Astrocyte of the spinal cord (primary cell): ENCODE measurements at regions not wholly inside any gene's neighbourhood (a gene's known extent, or its start where the extent isn't known, plus 50 kb on each side); places are given as distances from the start of the nearest gene placed in this dataset.
A peak's percentile ranks its signal among the peaks of the same experiment; 100 is the strongest.

Experiments
- DNase-seq: peaks from one replicate; pipeline ENCODE4 v3.0.0; 2011; ENCODE audit warnings: low read depth, low spot score
- H3K4me3 ChIP-seq: 2 replicates; pipeline ENCODE4 v1.5.1; 2011; ENCODE audit warnings: low read depth, mild to moderate bottlenecking, low read length, moderate library complexity
- CTCF ChIP-seq: IDR thresholded peaks from 2 replicates; pipeline ENCODE4 v1.5.1; 2012; ENCODE audit warnings: low read depth, mild to moderate bottlenecking, low read length, inconsistent platforms
- in situ Hi-C: cut with HindIII; loops from 2 replicates; pipeline ENCODE4 v1.10.0; 2017; ENCODE audit warnings: low sequenced_read_pairs

- DNase-seq = peak; percentile 52
These were observed 142.1 kb upstream of the ADAMTSL1 start for GRCh38 chr9:18331808-18332209.

GRCh38 chr9:18333157-18333556, 140.8 kb upstream of the ADAMTSL1 start:
- H3K4me3 ChIP-seq = no peak overlapping the region
- peak; percentile 57 for DNase-seq
- in situ Hi-C loops = no loop called here
- TF ChIP-seq CTCF = no peak

More at GRCh38 chr9:18331808-18332209, 142.1 kb upstream of the ADAMTSL1 start:
- TF ChIP-seq CTCF = no peak
- in situ Hi-C loops = no loop called here
- no peak overlapping the region for H3K4me3 ChIP-seq

- H3K4me3 ChIP-seq = no peak overlapping the region
- in situ Hi-C loops = no loop called here
- DNase-seq = no peak
- no peak for TF ChIP-seq CTCF
These were observed 138.1 kb upstream of the ADAMTSL1 start for GRCh38 chr9:18335825-18336224.

- TF ChIP-seq CTCF = no peak
- DNase-seq = peak; percentile 91
- in situ Hi-C loops = no loop called here
These were observed 135.9 kb upstream of the ADAMTSL1 start for GRCh38 chr9:18338042-18338441.

GRCh38 chr9:18343784-18344183, 130.2 kb upstream of the ADAMTSL1 start:
- no peak overlapping the region for H3K4me3 ChIP-seq
- TF ChIP-seq CTCF = no peak
- DNase-seq = peak; percentile 55
- in situ Hi-C loops = no loop called here

More at GRCh38 chr9:18338042-18338441, 135.9 kb upstream of the ADAMTSL1 start:
- H3K4me3 ChIP-seq = no peak overlapping the region

GRCh38 chr9:18346745-18347144, 127.2 kb upstream of the ADAMTSL1 start:
- no peak overlapping the region for H3K4me3 ChIP-seq
- no peak for DNase-seq
- TF ChIP-seq CTCF = no peak
- in situ Hi-C loops = no loop called here

GRCh38 chr9:18347386-18348082, 126.4 kb upstream of the ADAMTSL1 start:
- no peak for DNase-seq
- in situ Hi-C loops = no loop called here
- no peak overlapping the region for H3K4me3 ChIP-seq
- TF ChIP-seq CTCF = no peak
